ENCODE measurements at regions not wholly inside any gene's neighbourhood (a gene's known extent, or its start where the extent isn't known, plus 50 kb on each side); places are given as distances from the start of the nearest gene placed in this dataset.

DNA sequence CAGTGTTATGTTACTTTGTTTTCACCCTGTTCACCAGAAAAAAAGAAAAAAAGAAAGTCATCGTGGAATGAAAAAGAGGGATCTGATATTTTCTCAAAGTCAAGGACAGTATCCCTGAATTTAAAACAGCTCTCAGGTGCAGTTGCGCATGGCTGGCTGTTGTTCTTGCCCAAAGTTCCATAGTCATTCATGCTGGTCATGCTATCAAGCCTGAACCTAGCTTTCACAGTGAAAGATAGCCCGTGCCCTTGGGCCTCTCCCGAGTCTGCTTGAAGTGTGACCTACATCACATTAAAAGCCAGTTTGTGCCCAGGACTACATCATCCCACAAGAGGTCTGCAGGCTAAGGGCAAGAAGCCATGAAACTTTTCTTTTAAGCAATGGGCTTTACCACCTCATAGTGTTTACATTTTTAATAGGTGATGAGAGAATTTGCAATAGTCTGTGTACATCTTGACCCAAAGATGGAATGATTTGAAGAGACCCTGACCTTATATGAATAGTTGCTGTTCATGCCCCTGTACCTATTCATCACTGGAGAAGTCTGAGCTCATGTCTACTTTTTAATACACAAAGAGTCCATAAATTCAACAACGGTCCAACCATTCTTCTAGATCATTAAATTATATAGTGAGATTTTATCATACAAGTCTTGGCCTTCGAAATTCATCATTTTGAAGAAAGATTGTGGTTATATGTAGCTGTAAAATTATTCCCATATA, 522.5 kb upstream of the MCTP2 start:
- TF ChIP-seq CTCF (IDR thresholded peaks at IDR 0.05) = no peak
- no peak for TF ChIP-seq POLR2A (IDR thresholded peaks at IDR 0.05)

All from tibial nerve (tissue), 3 donors.